ENCODE measurements at regions not wholly inside any gene's neighbourhood (a gene's known extent, or its start where the extent isn't known, plus 50 kb on each side); places are given as distances from the start of the nearest gene placed in this dataset.

- Mint-ChIP-seq H3K36me3 (ENCODE audit: low read depth) (no peaks in the 10 kb centered on the region), H3K4me3 (no peak overlapping the region), H3K27me3 (no peaks in the 10 kb centered on the region), H3K27ac (no peak overlapping the region), H3K4me1 (no peaks in the 10 kb centered on the region)
- DNase-seq (no peak), ATAC-seq (no peak)
- no peaks in the 10 kb centered on the region for H3K9me3 ChIP-seq (ENCODE audit: control insufficient read depth, low read length, poor library complexity, severe bottlenecking)
These were observed 350.3 kb downstream of the STIM2 start for GRCh38 chr4:27210956-27211355.

- no peak for DNase-seq
- no peak overlapping the region for H3K27ac Mint-ChIP-seq
- no peaks in the 10 kb centered on the region for H3K4me1 Mint-ChIP-seq
- no peaks in the 10 kb centered on the region for H3K36me3 Mint-ChIP-seq (ENCODE audit: low read depth)
- ATAC-seq, result no peak
- no peaks in the 10 kb centered on the region for H3K9me3 ChIP-seq (ENCODE audit: control insufficient read depth, low read length, poor library complexity, severe bottlenecking)
- H3K27me3 Mint-ChIP-seq, result no peaks in the 10 kb centered on the region
- H3K4me3 Mint-ChIP-seq, result no peak overlapping the region
These were observed 353.4 kb downstream of the STIM2 start for GRCh38 chr4:27214010-27214409.

GRCh38 chr4:27215220-27215826 is 354.7 kb downstream of the STIM2 start:
- no peaks in the 10 kb centered on the region for H3K36me3 Mint-ChIP-seq (ENCODE audit: low read depth)
- H3K4me1 Mint-ChIP-seq, result no peaks in the 10 kb centered on the region
- no peak overlapping the region for H3K4me3 Mint-ChIP-seq
- ATAC-seq, result no peak
- no peaks in the 10 kb centered on the region for H3K27me3 Mint-ChIP-seq
- H3K9me3 ChIP-seq (ENCODE audit: control insufficient read depth, low read length, poor library complexity, severe bottlenecking), result no peaks in the 10 kb centered on the region
- no peak for DNase-seq
- no peak overlapping the region for H3K27ac Mint-ChIP-seq

GRCh38 chr4:27217261-27217769 is 356.7 kb downstream of the STIM2 start:
- no peak for ATAC-seq
- no peaks in the 10 kb centered on the region for H3K27me3 Mint-ChIP-seq

GRCh38 chr4:27218013-27218412 is 357.4 kb downstream of the STIM2 start:
- Mint-ChIP-seq H3K27me3 (no peaks in the 10 kb centered on the region), H3K4me1 (no peaks in the 10 kb centered on the region), H3K27ac (no peak overlapping the region), H3K4me3 (no peak overlapping the region), H3K36me3 (ENCODE audit: low read depth) (no peaks in the 10 kb centered on the region)
- DNase-seq, result no peak
- H3K9me3 ChIP-seq (ENCODE audit: control insufficient read depth, low read length, poor library complexity, severe bottlenecking), result no peaks in the 10 kb centered on the region
- ATAC-seq, result no peak

More at GRCh38 chr4:27217261-27217769, 356.7 kb downstream of the STIM2 start:
- no peaks in the 10 kb centered on the region for H3K36me3 Mint-ChIP-seq (ENCODE audit: low read depth)
- no peak for DNase-seq
- H3K9me3 ChIP-seq (ENCODE audit: control insufficient read depth, low read length, poor library complexity, severe bottlenecking), result no peaks in the 10 kb centered on the region
- H3K27ac Mint-ChIP-seq, result no peak overlapping the region
- no peak overlapping the region for H3K4me3 Mint-ChIP-seq
- no peaks in the 10 kb centered on the region for H3K4me1 Mint-ChIP-seq

- Mint-ChIP-seq H3K36me3 (ENCODE audit: low read depth) (no peaks in the 10 kb centered on the region), H3K4me3 (no peak overlapping the region), H3K27me3 (peaks cover 15% of the 10 kb centered on the region), H3K4me1 (no peaks in the 10 kb centered on the region), H3K27ac (no peak overlapping the region)
- no peaks in the 10 kb centered on the region for H3K9me3 ChIP-seq (ENCODE audit: control insufficient read depth, low read length, poor library complexity, severe bottlenecking)
- no peak for ATAC-seq
- DNase-seq, result no peak
These were observed 362.7 kb downstream of the STIM2 start for GRCh38 chr4:27223326-27223725.

GRCh38 chr4:27233531-27233930 is 372.9 kb downstream of the STIM2 start:
- H3K9me3 ChIP-seq (ENCODE audit: control insufficient read depth, low read length, poor library complexity, severe bottlenecking), result no peaks in the 10 kb centered on the region
- ATAC-seq (no peak), DNase-seq (no peak)
- Mint-ChIP-seq H3K27ac (no peak overlapping the region), H3K4me1 (no peaks in the 10 kb centered on the region), H3K36me3 (ENCODE audit: low read depth) (no peaks in the 10 kb centered on the region), H3K4me3 (no peak overlapping the region), H3K27me3 (no peaks in the 10 kb centered on the region)

- ATAC-seq (no peak), DNase-seq (no peak)
- no peaks in the 10 kb centered on the region for H3K9me3 ChIP-seq (ENCODE audit: control insufficient read depth, low read length, poor library complexity, severe bottlenecking)
- Mint-ChIP-seq H3K4me3 (no peak overlapping the region), H3K27ac (no peak overlapping the region), H3K36me3 (ENCODE audit: low read depth) (no peaks in the 10 kb centered on the region), H3K4me1 (no peaks in the 10 kb centered on the region), H3K27me3 (no peaks in the 10 kb centered on the region)
These were observed 373.8 kb downstream of the STIM2 start for GRCh38 chr4:27234306-27234899.

GRCh38 chr4:27239641-27240040 is 379.0 kb downstream of the STIM2 start:
- no peak for DNase-seq

GRCh38 chr4:27242217-27242616 is 381.6 kb downstream of the STIM2 start:
- no peaks in the 10 kb centered on the region for H3K9me3 ChIP-seq (ENCODE audit: control insufficient read depth, low read length, poor library complexity, severe bottlenecking)
- ATAC-seq, result no peak
- Mint-ChIP-seq H3K27me3 (no peaks in the 10 kb centered on the region), H3K27ac (no peak overlapping the region), H3K4me1 (no peaks in the 10 kb centered on the region), H3K4me3 (no peak overlapping the region), H3K36me3 (ENCODE audit: low read depth) (no peaks in the 10 kb centered on the region)
- no peak for DNase-seq

More at GRCh38 chr4:27239641-27240040, 379.0 kb downstream of the STIM2 start:
- Mint-ChIP-seq H3K27ac (no peak overlapping the region), H3K36me3 (ENCODE audit: low read depth) (no peaks in the 10 kb centered on the region), H3K4me1 (no peaks in the 10 kb centered on the region), H3K27me3 (no peaks in the 10 kb centered on the region), H3K4me3 (no peak overlapping the region)
- ATAC-seq, result no peak
- no peaks in the 10 kb centered on the region for H3K9me3 ChIP-seq (ENCODE audit: control insufficient read depth, low read length, poor library complexity, severe bottlenecking)

GRCh38 chr4:27245216-27245615 is 384.6 kb downstream of the STIM2 start:
- no peak for DNase-seq
- no peak overlapping the region for H3K4me3 Mint-ChIP-seq
- H3K27me3 Mint-ChIP-seq, result no peaks in the 10 kb centered on the region
- no peaks in the 10 kb centered on the region for H3K36me3 Mint-ChIP-seq (ENCODE audit: low read depth)
- no peaks in the 10 kb centered on the region for H3K9me3 ChIP-seq (ENCODE audit: control insufficient read depth, low read length, poor library complexity, severe bottlenecking)
- H3K27ac Mint-ChIP-seq, result no peak overlapping the region
- H3K4me1 Mint-ChIP-seq, result no peaks in the 10 kb centered on the region
- ATAC-seq, result no peak

- Mint-ChIP-seq H3K4me3 (no peak overlapping the region), H3K4me1 (no peaks in the 10 kb centered on the region), H3K36me3 (ENCODE audit: low read depth) (no peaks in the 10 kb centered on the region), H3K27me3 (no peaks in the 10 kb centered on the region), H3K27ac (no peak overlapping the region)
- no peak for DNase-seq
- no peak for ATAC-seq
- no peaks in the 10 kb centered on the region for H3K9me3 ChIP-seq (ENCODE audit: control insufficient read depth, low read length, poor library complexity, severe bottlenecking)
These were observed 388.2 kb downstream of the STIM2 start for GRCh38 chr4:27248829-27249228.

GRCh38 chr4:27251771-27252170 is 391.1 kb downstream of the STIM2 start:
- Mint-ChIP-seq H3K36me3 (ENCODE audit: low read depth) (no peaks in the 10 kb centered on the region), H3K4me1 (no peaks in the 10 kb centered on the region), H3K27me3 (no peaks in the 10 kb centered on the region), H3K4me3 (no peak overlapping the region), H3K27ac (no peak overlapping the region)
- DNase-seq (no peak), ATAC-seq (no peak)
- no peaks in the 10 kb centered on the region for H3K9me3 ChIP-seq (ENCODE audit: control insufficient read depth, low read length, poor library complexity, severe bottlenecking)

GRCh38 chr4:27267339-27267969 is 406.8 kb downstream of the STIM2 start:
- Mint-ChIP-seq H3K4me3 (no peak overlapping the region), H3K27ac (no peak overlapping the region), H3K36me3 (ENCODE audit: low read depth) (no peaks in the 10 kb centered on the region), H3K4me1 (no peaks in the 10 kb centered on the region), H3K27me3 (no peaks in the 10 kb centered on the region)
- ATAC-seq, result no peak
- H3K9me3 ChIP-seq (ENCODE audit: control insufficient read depth, low read length, poor library complexity, severe bottlenecking), result no peaks in the 10 kb centered on the region
- no peak for DNase-seq

Measured in T-helper 17 cell (primary cell).